B cell (primary cell): ENCODE measurements at regions not wholly inside any gene's neighbourhood (a gene's known extent, or its start where the extent isn't known, plus 50 kb on each side); places are given as distances from the start of the nearest gene placed in this dataset.

ENCODE experiments used
- ATAC-seq: fragments of 200-7000 bp; cut with Tn5 transposase; one replicate; pipeline ENCODE4 v1.10.0; 2021; ENCODE audit warnings: low read depth, mild to moderate bottlenecking, moderate number of reproducible peaks, moderate library complexity
- CTCF ChIA-PET: fragments of 350-600 bp; sonication (Branson Sonifier 250); formaldehyde crosslinking; loops from one replicate; lab custom pipeline; 2021; ENCODE audit warnings: antibody characterized with exemption, inconsistent platforms; lab: Charles Lee
- POLR2A ChIA-PET: fragments of 350-600 bp; sonication (Branson Sonifier 250); formaldehyde crosslinking; loops from one replicate; lab custom pipeline; 2021; ENCODE audit warnings: antibody characterized with exemption; lab: Charles Lee
- DNase-seq: peaks from one replicate; pipeline ENCODE4 v3.0.0; 2013
- H2AFZ ChIP-seq: 2 replicates; pipeline ENCODE4 v1.6.1; 2012; ENCODE audit warnings: mild to moderate bottlenecking, low read depth, low read length; ENCODE audit not compliant: insufficient read depth, poor library complexity, severe bottlenecking
- H3K27ac ChIP-seq, 2 donors: 1 replicate in 1 of 2; 2 replicates in 1 of 2; pipeline ENCODE4 v1.5.1; 2012 to 2013; ENCODE audit warnings: low read length in 2 of 2, mild to moderate bottlenecking in 2 of 2, moderate library complexity in 1 of 2
- H3K27me3 ChIP-seq, 4 experiments: fragments of 200-600 bp in 1 of 4; sonication (generic) in 1 of 4; replicated peaks in 1 of 4; 1 replicate in 2 of 4; 2 replicates in 2 of 4; pipeline versions ENCODE4 v1.6.1 to v1.7.0; 2013 to 2016; ENCODE audit warnings: low read length in 3 of 4, mild to moderate bottlenecking in 2 of 4, mixed read lengths in 1 of 4, moderate library complexity in 1 of 4; ENCODE audit not compliant: insufficient read depth in 4 of 4, control insufficient read depth in 3 of 4; ENCODE audit errors: control extremely low read depth in 1 of 4
- H3K36me3 ChIP-seq, 2 experiments: replicated peaks in 1 of 2; 1 replicate in 1 of 2; 2 replicates in 1 of 2; pipeline versions ENCODE4 v1.6.1 to v1.7.1; 2013; ENCODE audit warnings: low read length in 1 of 2; ENCODE audit not compliant: insufficient read depth in 2 of 2, control insufficient read depth in 1 of 2; ENCODE audit errors: control extremely low read depth in 1 of 2, extremely low read depth in 1 of 2
- H3K4me1 ChIP-seq, 2 donors: fragments of 200-600 bp in 1 of 2; sonication (generic) in 1 of 2; 1 replicate in 1 of 2; 2 replicates in 1 of 2; pipeline versions ENCODE4 v1.5.1 to v1.6.1; 2013 to 2017; ENCODE audit warnings: low read length in 2 of 2; ENCODE audit not compliant: control insufficient read depth in 2 of 2, insufficient read depth in 2 of 2
- H3K4me2 ChIP-seq: replicated peaks from 2 replicates; pipeline ENCODE3; 2012; ENCODE audit warnings: mild to moderate bottlenecking, low read depth, low read length; ENCODE audit not compliant: poor library complexity, severe bottlenecking
- H3K4me3 ChIP-seq, 5 experiments: fragments of 200-600 bp in 1 of 5; sonication (generic) in 1 of 5; 1 replicate in 3 of 5; 2 replicates in 2 of 5; pipeline versions ENCODE4 v1.5.1 to v1.7.0; 2011 to 2016; ENCODE audit warnings: low read length in 4 of 5, mild to moderate bottlenecking in 4 of 5, low read depth in 2 of 5, control low read depth in 1 of 5, moderate library complexity in 1 of 5; ENCODE audit not compliant: insufficient read depth in 1 of 5; ENCODE audit errors: control extremely low read depth in 1 of 5, extremely low read depth in 1 of 5
- H3K79me2 ChIP-seq: fragments of 200-600 bp; sonication (generic); one replicate; pipeline ENCODE4 v1.6.0; 2016; ENCODE audit warnings: low read length; ENCODE audit not compliant: control insufficient read depth, insufficient read depth
- H3K9ac ChIP-seq: fragments of 200-600 bp; sonication (generic); 2 replicates; pipeline ENCODE4 v1.6.1; 2017; ENCODE audit warnings: mild to moderate bottlenecking, low read length, moderate library complexity
- H3K9me3 ChIP-seq, 3 donors: one replicate each; pipeline versions ENCODE4 v1.6.1 to v1.7.1; 2013; ENCODE audit warnings: low read length in 2 of 3; ENCODE audit not compliant: control insufficient read depth in 2 of 3, insufficient read depth in 1 of 3; ENCODE audit errors: control extremely low read depth in 1 of 3
- H4K20me1 ChIP-seq: 2 replicates; pipeline ENCODE4 v1.6.0; 2012; ENCODE audit warnings: mild to moderate bottlenecking, low read length; ENCODE audit not compliant: insufficient read depth, control insufficient read depth, poor library complexity, severe bottlenecking
- H3K27ac Mint-ChIP-seq: one replicate; pipeline ENCODE4 v1.8.0; 2021; ENCODE audit warnings: mixed read lengths
- H3K27me3 Mint-ChIP-seq: one replicate; pipeline ENCODE4 v1.8.0; 2021; ENCODE audit warnings: mixed read lengths
- H3K4me1 Mint-ChIP-seq: one replicate; pipeline ENCODE4 v1.8.0; 2021; ENCODE audit warnings: mixed read lengths
- H3K4me3 Mint-ChIP-seq: one replicate; pipeline ENCODE4 v1.8.0; 2021; ENCODE audit warnings: mixed read lengths
- H3K9me3 Mint-ChIP-seq: one replicate; pipeline ENCODE4 v1.8.0; 2022; ENCODE audit warnings: mixed read lengths; ENCODE audit not compliant: insufficient read depth
- CTCF ChIP-seq: fragments of 200-600 bp; IDR thresholded peaks from one replicate; pipeline ENCODE4 v1.8.0; 2022; ENCODE audit warnings: antibody characterized with exemption, mild to moderate bottlenecking
- EZH2 ChIP-seq: IDR thresholded peaks from 2 replicates; pipeline ENCODE4 v1.6.1; 2012; ENCODE audit warnings: borderline replicate concordance, low read depth, mild to moderate bottlenecking, moderate library complexity, low read length; ENCODE audit not compliant: insufficient read depth, poor library complexity, severe bottlenecking
- WGBS: methylation state at CpG from one replicate; pipeline ENCODE4 v1.1.5; 2013; ENCODE audit warnings: missing lambda C conversion rate; ENCODE audit not compliant: insufficient coverage; 5-methylcytosine and 5-hydroxymethylcytosine counted together
- intact Hi-C: fragments of 100-400 bp; cut with micrococcal nuclease; formaldehyde crosslinking; loops from one replicate; pipeline ENCODE4 v1.10.0; 2022

GRCh38 chr11:116693102-116693570 lies 79.7 kb downstream of the BUD13 start:
- Mint-ChIP-seq H3K27ac (no peak overlapping the region), H3K4me1 (peaks cover 1% of the 10 kb centered on the region), H3K4me3 (no peak overlapping the region), H3K27me3 (peaks cover 4% of the 10 kb centered on the region), H3K9me3 (no peaks in the 10 kb centered on the region)
- Histone ChIP-seq H2AFZ (no peak overlapping the region), H3K4me1 (no peaks in the 10 kb centered on the region), H3K36me3 (no peaks in the 10 kb centered on the region), H3K4me3 (no peak overlapping the region), H3K9ac (no peak overlapping the region), H3K27ac (no peak overlapping the region), H3K4me2 (no peak overlapping the region), H3K9me3 (no peaks in the 10 kb centered on the region), H4K20me1 (no peaks in the 10 kb centered on the region), H3K79me2 (no peaks in the 10 kb centered on the region), H3K27me3 (peaks cover 0 to 6% (median 0%) of the 10 kb centered on the region in 4 experiments)
- TF ChIP-seq CTCF (no peak), EZH2 (no peak)
- ATAC-seq (no peak), DNase-seq (no peak)
- ChIA-PET CTCF (no interaction called here), POLR2A (no interaction called here)
- WGBS: 90% methylated on average over 1 of the region's 1 CpG
- intact Hi-C loops: no loop called here

GRCh38 chr11:116692318-116693101 lies 80.3 kb downstream of the BUD13 start:
- Histone ChIP-seq H3K9ac (no peak overlapping the region), H3K9me3 (no peaks in the 10 kb centered on the region), H3K79me2 (no peaks in the 10 kb centered on the region), H3K4me3 (no peak overlapping the region), H3K36me3 (no peaks in the 10 kb centered on the region), H3K27ac (no peak overlapping the region), H3K27me3 (peaks cover 0 to 6% (median 0%) of the 10 kb centered on the region in 4 experiments), H2AFZ (no peak overlapping the region), H3K4me2 (no peak overlapping the region), H3K4me1 (no peaks in the 10 kb centered on the region), H4K20me1 (no peaks in the 10 kb centered on the region)
- ChIA-PET CTCF (interaction anchor here (1.0 to 2.4 kb wide), 11 partner anchors 9 to 1958 kb away, joined by 3 to 16 read pairs (median 6); no protein-coding TSS in a partner anchor), POLR2A (no interaction called here)
- ATAC-seq (no peak), DNase-seq (no peak)
- Mint-ChIP-seq H3K27me3 (peaks cover 5% of the 10 kb centered on the region), H3K4me1 (peaks cover 1% of the 10 kb centered on the region), H3K4me3 (no peak overlapping the region), H3K27ac (no peak overlapping the region), H3K9me3 (no peaks in the 10 kb centered on the region)
- intact Hi-C loops: no loop called here
- 85% methylated on average over 14 of the region's 16 CpGs for WGBS
- TF ChIP-seq EZH2: no peak
- TF ChIP-seq CTCF: no peak
